Fibroblast of skin of left quadriceps (primary cell): ENCODE measurements at regions not wholly inside any gene's neighbourhood (a gene's known extent, or its start where the extent isn't known, plus 50 kb on each side); places are given as distances from the start of the nearest gene placed in this dataset.
"Not testable (repeated sequence)": the region's sequence is repeated elsewhere in the genome, so short reads cannot be mapped to it uniquely, and the experiment has no call there.

Experiments used
- DNase-seq, 2 experiments: peaks; one replicate each; pipeline ENCODE4 v3.0.0-alpha.2; 2013; ENCODE audit warnings: low read depth in 2 of 2

DNA sequence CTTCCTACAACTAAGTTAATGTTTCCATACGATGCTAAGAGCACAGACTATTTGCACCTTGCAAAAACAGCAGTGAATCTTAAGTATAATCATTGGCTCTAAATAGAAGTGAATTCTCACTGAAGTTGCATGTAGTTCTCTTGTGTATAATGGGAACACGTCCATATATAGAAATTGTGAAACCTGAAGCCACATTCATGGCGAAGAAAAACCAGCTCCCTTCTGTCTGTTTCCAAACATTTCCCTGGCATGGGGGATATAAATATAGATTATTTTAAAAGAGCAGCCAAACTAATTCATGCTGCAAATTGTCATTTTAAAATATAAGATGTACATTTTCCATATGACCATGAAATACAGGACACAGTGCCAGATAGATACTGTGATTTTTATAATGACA is 71.1 kb downstream of the TRAM1L1 start:
- no peak for DNase-seq

DNA sequence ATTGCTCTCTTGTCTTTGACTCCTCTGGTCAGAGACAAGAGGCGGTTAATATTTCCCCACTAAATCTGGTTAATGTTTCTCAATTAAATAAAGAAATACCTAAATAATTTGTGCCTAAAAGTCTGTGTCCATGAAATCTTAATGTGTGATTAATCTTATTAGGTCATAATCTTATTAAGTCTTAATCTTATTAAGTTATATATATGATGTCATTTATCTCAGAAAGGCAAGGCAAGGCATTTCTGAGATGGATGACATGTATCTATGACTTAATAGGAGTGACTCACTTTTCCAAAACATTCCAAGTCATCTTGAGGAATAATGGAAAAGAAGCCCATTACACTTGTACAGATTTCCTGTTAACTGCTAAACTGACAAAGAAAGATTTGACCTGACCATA is 74.7 kb downstream of the TRAM1L1 start:
- no peak for DNase-seq

DNA sequence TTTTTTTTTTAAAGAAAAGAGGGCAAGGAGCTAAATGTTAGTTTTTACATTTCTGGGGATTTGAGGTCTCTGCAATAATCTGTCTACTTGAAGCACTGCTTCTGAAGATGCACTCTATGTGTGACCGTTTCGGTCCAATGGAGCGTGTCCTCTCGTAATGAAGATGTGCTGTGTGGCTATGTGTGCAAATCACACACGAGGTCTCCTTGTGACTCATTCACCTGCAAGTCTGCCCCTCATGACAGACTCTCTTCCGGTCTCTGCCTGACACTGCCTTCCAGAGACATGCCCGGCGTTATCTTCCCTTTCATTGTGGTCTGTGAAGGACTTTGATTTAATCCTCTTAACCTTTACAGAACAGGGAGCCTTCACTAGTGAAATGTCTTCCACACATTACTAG is 84.3 kb downstream of the TRAM1L1 start:
- no peak for DNase-seq

DNA sequence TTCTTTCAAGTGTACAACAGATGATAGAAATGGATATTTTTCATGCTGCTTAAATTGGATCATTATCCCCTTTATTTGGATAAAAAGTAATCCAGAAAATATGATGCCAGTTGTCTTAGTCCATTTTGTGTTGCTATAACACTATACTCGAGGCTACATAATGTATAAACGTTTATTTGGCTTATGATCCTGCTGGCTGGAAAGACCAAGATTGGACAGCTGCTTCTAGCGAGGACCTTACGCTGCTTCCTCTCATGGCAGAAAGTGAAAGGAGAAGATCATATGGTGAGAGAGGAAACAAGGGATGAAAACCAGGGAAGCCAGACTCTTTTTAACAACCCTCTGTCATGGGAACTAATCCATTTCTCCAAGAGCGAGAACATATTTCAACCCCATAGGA is 102.7 kb downstream of the TRAM1L1 start:
- DNase-seq: no peak

DNA sequence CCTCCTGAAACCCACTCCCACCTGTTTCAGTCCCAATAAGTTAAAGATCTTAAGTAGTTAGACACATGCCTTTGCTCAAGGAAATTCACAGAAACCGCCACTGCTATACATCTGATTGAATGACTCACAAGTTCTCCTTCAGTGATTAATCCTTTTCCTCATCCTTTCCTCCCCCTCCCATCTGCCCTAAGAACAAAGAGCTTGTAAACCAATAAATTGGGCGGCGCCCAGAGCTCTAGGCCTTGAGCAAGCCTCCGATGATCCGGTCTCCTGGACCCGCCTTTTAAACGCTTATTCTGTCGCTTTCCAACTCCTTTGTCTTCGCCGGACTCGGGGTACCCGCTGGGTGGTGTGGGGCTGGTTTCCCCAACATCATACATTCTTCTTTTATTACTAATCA is 104.9 kb downstream of the TRAM1L1 start:
- DNase-seq: not testable (repeated sequence)

DNA sequence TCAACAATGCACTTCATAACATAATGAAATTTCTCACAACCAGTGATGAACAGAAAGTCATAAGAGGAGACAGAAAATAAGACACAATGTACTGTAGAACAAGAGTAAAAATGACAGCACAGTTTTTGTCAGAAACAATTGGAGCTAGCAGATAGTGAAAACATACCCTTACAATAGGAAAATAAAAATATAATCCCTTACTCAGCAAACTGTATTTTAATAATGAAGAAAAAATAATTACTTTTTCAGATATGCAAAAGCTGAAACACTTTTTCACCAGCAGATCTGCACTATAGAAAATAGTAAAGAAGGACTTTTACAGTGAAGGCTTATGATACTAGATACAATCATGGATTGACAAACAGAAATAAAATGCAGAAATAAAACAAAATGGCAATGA is 126.3 kb downstream of the TRAM1L1 start:
- no peak for DNase-seq

DNA sequence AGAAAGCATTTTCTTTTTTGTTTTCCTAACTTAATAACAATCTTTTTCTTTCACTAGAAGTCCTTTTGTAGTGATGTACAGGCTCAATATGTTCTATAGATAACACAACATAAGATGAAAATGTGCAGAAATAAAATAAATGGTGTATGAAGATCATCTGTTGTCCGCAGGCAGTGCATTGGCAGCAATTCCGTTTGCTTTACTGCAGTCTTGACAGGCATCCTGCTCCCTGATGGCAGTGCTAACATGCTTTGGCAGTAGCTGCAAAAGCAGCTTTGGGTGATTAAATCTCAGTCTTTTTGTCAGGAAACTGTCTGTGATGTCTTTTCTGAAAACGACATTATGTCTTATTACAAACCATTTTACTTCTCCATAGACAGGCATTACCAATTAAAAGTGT is 131.4 kb downstream of the TRAM1L1 start:
- no peak for DNase-seq

DNA sequence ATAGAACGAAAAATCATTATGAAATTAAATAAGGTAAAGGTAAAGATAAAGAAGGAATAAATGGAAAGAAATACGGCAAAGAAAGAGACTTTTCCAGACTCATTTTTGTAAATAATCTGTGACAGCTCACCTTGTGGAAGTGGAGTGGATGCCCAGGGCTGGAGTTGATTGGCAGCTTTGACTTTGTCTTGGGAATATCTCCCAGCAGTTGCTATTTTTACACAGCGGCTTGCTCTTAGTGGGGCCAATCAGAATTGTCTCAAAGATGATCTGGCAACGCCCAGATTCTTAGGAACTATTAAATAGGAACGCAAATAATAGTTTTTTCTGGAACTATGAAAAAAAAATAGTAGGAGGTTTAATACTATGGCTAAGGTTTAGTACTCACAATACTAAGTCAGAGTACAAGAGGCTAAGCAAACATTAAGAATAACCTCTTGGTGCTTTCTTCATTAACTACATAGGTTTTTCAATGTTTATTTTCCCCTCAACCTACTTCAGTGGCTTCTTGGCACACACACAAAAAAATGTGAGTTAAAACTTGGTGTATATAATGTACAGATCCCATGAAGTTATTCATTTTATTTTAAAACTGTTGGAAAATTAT is 132.7 kb downstream of the TRAM1L1 start:
- no peak for DNase-seq

DNA sequence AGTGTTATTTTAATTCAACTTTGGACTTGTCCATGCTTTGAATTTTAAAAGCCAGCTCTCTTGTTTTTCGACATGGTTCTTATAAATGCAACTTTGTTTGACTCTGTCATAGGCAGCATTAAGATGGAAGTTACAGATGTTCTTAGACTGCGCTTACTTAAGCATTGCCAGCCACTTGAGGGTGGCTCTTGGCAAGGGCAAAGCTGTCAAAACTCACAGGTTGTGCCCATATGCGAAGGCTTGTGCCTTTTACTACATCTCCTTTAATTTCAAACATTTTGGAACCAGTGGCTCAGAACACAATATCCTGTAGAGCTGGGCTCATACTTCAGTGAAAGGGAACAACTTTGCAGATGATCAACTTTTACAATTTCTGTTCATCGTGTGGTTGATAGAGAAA is 135.5 kb downstream of the TRAM1L1 start:
- DNase-seq: no peak

DNA sequence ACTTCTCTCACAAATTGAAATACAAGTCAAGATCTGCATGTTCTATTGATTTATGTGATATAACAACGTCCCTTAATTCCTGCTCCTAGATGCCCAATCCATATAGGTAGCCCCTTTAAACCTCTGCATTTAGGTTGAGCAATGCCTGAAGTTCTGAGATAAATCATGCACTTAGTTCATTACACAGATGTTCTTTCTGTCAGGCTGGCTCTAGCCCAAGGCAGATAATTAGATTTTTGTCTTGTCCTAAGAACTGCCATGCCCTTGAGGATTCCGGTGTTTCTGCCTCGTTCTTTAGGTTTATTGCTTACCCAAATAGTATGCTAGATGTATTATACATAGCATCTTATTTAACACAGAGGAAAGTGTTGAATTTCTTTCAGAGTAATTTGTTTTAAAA is 143.1 kb downstream of the TRAM1L1 start:
- no peak for DNase-seq

DNA sequence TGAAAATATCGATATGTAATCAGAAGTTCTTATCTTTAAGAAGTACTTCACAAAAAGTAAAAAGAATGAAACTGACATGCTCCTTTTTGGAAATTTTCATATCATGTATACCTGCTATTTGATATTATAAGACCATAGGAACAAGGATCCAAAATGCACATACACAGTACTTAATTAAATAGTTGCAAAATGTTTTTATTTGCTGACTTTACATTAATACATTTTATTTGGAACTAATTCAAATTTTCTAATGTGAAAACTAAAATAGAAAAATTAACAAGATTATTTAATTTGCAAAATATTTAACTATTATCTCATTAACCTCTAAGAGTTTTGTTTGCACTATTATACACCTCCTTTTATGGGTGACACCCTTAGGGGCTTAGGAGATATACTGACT is 155.0 kb downstream of the TRAM1L1 start:
- DNase-seq: no peak

DNA sequence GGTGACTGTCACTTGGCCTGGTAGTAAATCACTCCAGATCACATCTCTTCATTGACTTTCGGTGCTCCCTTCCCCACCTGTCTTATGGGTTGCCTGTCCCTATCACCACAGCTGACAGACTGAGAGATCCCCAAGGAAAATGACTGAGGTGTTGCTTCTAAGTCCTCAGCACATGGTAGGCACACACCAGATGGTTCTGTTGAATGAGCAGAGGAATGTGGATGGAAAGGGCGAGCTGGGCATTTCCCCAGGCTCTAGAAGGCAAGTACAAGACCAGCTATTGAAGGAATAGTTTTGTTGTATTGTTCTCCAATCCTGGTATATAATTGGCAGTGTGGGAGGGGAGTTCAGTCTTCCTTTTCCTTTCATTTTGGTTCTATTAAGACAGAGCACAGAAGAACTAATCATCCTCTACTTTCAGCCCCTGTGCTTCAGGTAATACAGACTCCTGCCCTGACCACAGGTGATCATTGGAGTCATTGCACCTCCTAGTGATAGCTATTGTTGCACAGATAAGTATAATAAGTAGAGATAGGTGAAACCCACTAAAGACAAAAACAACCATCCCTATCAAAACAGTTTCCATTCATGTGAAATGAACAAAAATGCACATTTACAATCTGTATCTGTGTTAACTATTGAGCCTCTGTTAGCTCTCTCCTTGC is 158.6 kb downstream of the TRAM1L1 start:
- no peak for DNase-seq

DNA sequence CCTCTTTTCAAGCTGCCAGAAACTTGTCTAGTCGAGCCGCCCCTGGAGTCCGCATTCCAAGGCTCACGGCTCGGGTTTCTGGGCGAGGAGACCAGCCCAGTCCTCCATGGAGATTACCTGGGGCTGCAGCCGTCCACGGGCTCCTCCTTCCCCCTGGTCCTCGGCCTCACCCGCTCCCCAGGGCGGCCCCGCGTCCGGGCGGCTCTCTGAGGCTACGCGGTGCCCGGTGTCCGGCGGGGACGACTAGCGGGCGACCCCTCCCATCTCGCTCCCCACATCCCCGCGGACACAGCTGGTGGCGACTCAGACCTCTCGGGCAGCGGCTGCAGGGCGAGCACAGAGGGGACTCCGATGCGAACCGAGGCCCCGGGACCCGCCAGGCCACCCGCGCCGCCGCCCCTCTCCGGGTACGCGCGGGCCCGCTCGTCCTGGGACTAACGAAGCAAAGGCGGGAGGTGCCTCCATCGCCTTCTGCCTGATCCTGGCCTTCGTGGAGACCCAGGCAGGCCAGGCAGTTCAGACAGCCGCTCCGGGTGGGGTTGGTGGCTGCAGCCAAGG is 159.4 kb downstream of the TRAM1L1 start:
- peak in 1 of 2 experiments; percentile 3 for DNase-seq

DNA sequence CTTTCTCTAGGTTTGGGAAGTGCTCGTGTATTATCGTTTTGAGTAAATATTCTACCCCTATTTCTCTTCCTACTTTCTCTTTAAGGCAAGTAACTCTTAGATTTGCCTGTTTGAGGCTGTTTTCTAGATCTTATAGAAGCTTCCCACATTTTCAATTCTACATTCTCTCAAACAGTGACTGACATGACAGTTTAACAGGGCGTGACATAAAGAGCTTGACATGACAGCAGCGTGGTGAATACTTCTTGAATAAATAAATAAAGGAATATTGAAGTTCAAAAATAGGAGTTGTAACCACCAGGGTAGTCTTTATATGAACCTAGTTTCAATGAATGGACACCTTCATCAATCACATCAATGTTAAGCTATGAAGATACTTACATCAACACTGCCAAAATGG is 162.0 kb downstream of the TRAM1L1 start:
- DNase-seq: no peak

DNA sequence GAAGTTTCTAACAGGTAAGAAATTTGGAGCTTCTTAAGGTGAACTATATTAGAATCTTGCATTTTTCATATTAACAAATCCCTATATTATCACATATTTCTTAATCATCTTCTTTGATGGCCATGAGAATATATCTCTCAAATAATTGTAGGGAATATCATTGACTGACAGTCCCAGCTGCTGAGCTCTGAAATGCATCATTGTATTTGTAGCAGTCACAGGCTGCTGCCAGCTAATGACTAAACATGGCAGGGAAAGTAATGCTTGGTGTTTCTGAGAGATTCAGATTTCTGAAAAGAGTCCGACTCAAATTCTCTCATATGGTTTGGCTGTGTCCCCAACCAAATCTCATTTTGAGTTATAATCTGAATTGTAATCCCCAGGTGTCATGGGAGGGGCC is 171.9 kb downstream of the TRAM1L1 start:
- no peak for DNase-seq

DNA sequence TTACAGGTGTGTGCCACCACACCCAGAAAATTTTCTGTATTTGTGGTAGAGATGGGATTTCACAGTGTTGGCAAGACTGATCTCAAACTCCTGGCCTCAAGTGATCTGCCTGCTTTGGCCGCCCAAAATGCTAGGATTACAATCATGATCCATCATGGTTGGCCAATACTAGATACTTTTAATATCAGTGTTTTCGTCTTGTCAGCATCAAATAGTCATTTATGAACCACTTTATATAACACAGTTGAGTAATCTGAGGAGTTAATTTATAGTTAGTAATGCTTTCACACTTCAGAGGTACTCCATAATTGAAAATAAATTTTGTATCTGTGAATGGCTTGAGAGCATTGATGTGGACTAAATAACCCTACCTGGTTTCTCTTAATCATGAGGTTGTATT is 178.6 kb downstream of the TRAM1L1 start:
- no peak for DNase-seq

DNA sequence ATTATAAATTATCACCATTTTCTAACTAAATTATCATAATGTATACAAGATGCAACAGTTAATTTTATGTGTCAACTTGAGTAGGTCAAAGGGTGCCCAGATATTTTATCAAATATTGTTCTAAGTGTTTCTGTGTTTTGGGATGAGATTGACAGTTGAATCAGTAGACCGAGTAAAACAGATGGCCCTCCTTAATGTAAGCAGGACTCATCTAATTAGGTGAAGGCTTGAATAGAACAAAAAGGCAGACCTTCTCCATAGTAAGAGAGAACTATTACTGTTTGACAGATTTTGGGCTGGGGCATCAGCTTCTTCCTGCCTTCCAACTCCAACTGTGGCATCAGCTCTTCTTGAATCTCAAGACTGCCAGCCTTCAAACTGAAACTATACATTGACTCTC is 185.8 kb downstream of the TRAM1L1 start:
- no peak for DNase-seq

DNA sequence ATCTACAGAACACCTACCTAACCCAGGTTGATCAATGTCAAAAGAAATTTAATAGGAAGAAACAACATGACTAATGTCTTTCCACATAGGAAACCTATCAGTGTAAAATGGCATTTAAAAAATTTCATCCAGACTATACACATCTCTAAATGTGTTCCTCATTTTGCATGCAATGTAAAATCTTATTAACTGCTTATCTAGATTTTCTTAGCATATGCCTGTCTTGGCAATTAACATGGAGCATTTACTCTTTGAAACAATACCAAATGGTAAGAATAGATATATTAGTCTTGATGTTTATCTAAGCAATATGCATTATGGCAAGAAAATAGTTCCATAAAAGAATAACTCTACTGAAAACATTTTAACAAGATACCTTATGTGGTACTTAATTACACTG is 199.8 kb downstream of the TRAM1L1 start:
- DNase-seq: no peak

DNA sequence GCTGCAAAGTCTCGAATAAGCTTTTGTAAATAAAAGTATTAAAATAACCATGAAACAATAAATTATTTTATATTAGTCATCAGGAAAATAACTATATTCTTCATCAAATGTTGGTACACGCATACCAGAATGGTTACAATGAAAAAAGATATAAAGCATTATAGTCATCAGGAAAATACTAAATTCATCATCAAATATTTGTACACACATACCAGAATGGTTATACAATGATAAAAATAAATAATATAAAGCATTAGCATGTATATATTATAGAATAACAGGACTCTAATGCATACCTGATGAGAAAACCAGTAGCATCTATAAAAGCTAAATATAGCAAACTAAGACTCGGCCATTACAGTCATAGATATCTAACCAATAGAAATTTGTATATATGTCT is 202.9 kb downstream of the TRAM1L1 start:
- DNase-seq: no peak

DNA sequence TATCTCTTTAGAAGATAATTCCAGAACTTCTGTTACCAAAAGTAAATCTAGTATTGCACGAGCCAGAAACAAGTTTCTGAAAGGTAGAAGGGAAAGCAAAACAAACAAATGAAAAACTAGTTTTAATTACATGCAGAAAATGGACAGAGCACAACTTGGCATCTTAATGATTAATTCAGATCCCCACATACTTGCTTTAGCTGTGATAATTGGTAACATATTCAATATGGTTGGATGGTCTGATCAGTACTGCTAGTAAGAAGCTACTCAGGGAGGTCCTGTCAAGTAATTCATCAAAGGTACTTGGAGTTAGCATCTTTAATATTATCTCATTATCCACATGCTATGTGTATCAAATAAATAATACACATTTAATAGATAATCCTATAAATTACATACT is 204.3 kb downstream of the TRAM1L1 start:
- DNase-seq: no peak

DNA sequence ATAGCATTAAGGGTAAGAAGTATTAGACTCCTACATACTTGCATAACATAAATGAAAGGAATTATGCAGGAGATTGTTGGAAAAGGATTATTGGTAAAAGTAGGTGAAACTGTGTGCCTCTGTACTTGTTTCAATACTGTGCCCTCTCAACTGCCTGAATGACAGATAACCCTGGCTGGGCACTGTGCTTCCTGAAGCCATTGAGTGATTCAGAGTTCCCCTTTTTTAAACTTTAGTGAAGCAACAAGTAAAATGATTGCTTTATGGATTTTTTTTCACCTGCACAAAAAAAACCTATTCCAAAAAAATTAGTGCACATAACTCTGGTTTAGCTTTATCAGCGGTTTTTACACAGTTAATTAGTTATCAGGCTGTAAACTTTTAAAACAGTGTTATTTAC is 204.8 kb downstream of the TRAM1L1 start:
- DNase-seq: no peak

DNA sequence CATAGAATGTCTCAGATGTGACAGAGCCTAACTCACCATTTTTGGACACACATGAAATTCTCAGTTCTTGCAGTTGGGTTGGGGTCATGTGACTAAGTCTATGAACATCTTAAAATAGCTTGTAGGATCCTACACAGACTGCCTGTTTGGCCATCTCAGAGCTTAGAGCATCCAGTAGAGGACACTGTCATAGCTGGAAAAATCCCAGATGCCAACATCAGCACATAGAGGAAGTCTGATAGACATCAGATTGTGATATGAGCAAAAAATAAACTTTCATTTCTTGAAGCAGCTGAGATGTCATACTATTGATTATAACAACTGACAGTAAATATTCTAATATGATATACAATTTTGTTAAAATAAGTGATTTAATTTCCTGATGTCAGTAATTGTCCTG is 207.1 kb downstream of the TRAM1L1 start:
- no peak for DNase-seq

DNA sequence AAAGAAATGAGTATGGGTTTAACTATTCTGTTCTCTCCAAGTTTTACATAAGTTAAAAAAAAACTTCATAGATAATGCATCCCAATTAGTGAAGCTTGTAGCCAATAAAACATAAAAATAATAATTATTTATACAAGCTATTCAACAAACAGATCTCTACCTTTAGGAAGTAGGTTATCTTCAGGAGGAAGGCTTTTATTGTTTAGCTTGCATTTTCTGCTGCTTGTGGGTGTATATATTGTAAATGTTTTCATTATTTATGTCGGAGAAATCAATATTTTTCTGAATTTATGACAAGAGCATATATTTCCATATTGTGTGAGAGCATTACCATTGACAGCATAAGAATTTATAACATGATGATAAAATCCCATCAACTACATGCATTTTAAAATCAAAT is 208.3 kb downstream of the TRAM1L1 start:
- no peak for DNase-seq

DNA sequence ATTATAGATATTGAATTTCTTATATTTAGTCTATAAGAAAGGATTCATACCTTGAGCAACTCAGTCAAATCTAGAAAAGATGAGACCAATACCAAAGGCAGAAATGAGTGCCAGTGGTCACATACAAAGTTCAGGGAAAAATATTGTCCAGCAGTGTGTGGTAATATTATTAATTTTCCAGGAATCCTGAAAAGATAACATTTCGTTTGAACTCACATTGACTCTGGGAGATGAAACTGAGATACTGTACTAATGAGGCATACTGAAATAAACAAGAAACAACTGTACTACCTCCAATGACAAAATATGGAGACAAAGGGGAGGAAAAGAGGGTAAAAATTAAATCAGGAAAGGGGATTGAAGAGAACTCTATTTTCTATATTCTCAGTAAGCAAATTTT is 212.4 kb downstream of the TRAM1L1 start:
- no peak for DNase-seq
